HepG2 (cell line): ENCODE measurements at regions not wholly inside any gene's neighbourhood (a gene's known extent, or its start where the extent isn't known, plus 50 kb on each side); places are given as distances from the start of the nearest gene placed in this dataset.
A peak's percentile ranks its signal among the peaks of the same experiment; 100 is the strongest.

Source experiments
- ARID3A ChIP-seq: IDR thresholded peaks from 2 replicates; pipeline ENCODE4 v1.6.1; 2012; ENCODE audit warnings: low read depth, low read length, improper control_type of control experiment
- CEBPB ChIP-seq: IDR thresholded peaks from 2 replicates; pipeline ENCODE4 v1.6.1; 2011; ENCODE audit warnings: low read depth, low read length, improper control_type of control experiment, borderline replicate concordance
- ERF ChIP-seq: IDR thresholded peaks from 2 replicates; pipeline ENCODE4 v1.6.1; 2018; ENCODE audit warnings: missing biosample characterization, missing genetic modification reagents
- FOSL2 ChIP-seq: sonication (generic); formaldehyde crosslinking; IDR thresholded peaks from 2 replicates; pipeline ENCODE4 v1.4.0; 2020; ENCODE audit warnings: missing genetic modification reagents
- FOXP1 ChIP-seq, 2 experiments: fragments of 450-650 bp in 1 of 2; IDR thresholded peaks; 2 replicates each; pipeline ENCODE4 v1.6.1; 2017 to 2018; ENCODE audit warnings: antibody characterized with exemption in 1 of 2
- HIVEP1 ChIP-seq: sonication (generic); formaldehyde crosslinking; IDR thresholded peaks from 2 replicates; pipeline ENCODE4 v1.4.0; 2020; ENCODE audit warnings: mild to moderate bottlenecking, missing genetic modification reagents
- HOXA3 ChIP-seq: sonication (generic); formaldehyde crosslinking; IDR thresholded peaks from 2 replicates; pipeline ENCODE4 v1.5.0; 2020; ENCODE audit warnings: missing genetic modification reagents
- MED13 ChIP-seq: sonication (generic); formaldehyde crosslinking; IDR thresholded peaks from 2 replicates; pipeline ENCODE4 v1.5.0; 2020; ENCODE audit warnings: missing genetic modification reagents
- PAXIP1 ChIP-seq: sonication (generic); formaldehyde crosslinking; conservative IDR thresholded peaks from 2 replicates; pipeline ENCODE4 v1.4.0; 2020; ENCODE audit warnings: mild to moderate bottlenecking, missing genetic modification reagents, moderate library complexity
- PHF21A ChIP-seq: sonication (generic); formaldehyde crosslinking; IDR thresholded peaks from 2 replicates; pipeline ENCODE4 v1.5.0; 2020; ENCODE audit warnings: mild to moderate bottlenecking, missing genetic modification reagents
- PITX1 ChIP-seq: sonication (generic); formaldehyde crosslinking; IDR thresholded peaks from 2 replicates; pipeline ENCODE4 v1.5.1; 2020; ENCODE audit warnings: mild to moderate bottlenecking, missing genetic modification reagents
- TBX2 ChIP-seq: sonication (generic); formaldehyde crosslinking; IDR thresholded peaks from 2 replicates; pipeline ENCODE4 v1.5.0; 2020; ENCODE audit warnings: missing genetic modification reagents, mild to moderate bottlenecking, borderline replicate concordance
- TCF7 ChIP-seq: sonication (generic); IDR thresholded peaks from 2 replicates; pipeline ENCODE4 v1.6.1; 2016; ENCODE audit warnings: antibody characterized with exemption, low read depth
- WIZ ChIP-seq: sonication (generic); formaldehyde crosslinking; IDR thresholded peaks from 2 replicates; pipeline ENCODE4 v1.5.1; 2020; ENCODE audit warnings: mild to moderate bottlenecking, missing genetic modification reagents
- ZNF225 ChIP-seq: sonication (generic); formaldehyde crosslinking; IDR thresholded peaks from 2 replicates; pipeline ENCODE4 v1.4.0; 2020; ENCODE audit warnings: mild to moderate bottlenecking, missing genetic modification reagents
- ZNF317 ChIP-seq: sonication (generic); formaldehyde crosslinking; IDR thresholded peaks from 2 replicates; pipeline ENCODE4 v1.5.0; 2020; ENCODE audit warnings: mild to moderate bottlenecking, missing genetic modification reagents
- ZNF557 ChIP-seq: sonication (generic); formaldehyde crosslinking; IDR thresholded peaks from 2 replicates; pipeline ENCODE4 v1.4.0; 2020; ENCODE audit warnings: missing genetic modification reagents
- ZNF740 ChIP-seq: sonication (generic); formaldehyde crosslinking; IDR thresholded peaks from 2 replicates; pipeline ENCODE4 v1.4.0; 2020; ENCODE audit warnings: missing genetic modification reagents
- ZNF773 ChIP-seq: sonication (generic); formaldehyde crosslinking; IDR thresholded peaks from 2 replicates; pipeline ENCODE4 v1.4.0; 2020; ENCODE audit warnings: missing genetic modification reagents, borderline replicate concordance
- TF ChIP-seq, protein P1 (sequence below): sonication (generic); formaldehyde crosslinking; IDR thresholded peaks from 2 replicates; pipeline ENCODE4 v1.9.0; 2021; ENCODE audit warnings: missing genetic modification reagents, borderline replicate concordance

- TF ChIP-seq, protein P1, sequence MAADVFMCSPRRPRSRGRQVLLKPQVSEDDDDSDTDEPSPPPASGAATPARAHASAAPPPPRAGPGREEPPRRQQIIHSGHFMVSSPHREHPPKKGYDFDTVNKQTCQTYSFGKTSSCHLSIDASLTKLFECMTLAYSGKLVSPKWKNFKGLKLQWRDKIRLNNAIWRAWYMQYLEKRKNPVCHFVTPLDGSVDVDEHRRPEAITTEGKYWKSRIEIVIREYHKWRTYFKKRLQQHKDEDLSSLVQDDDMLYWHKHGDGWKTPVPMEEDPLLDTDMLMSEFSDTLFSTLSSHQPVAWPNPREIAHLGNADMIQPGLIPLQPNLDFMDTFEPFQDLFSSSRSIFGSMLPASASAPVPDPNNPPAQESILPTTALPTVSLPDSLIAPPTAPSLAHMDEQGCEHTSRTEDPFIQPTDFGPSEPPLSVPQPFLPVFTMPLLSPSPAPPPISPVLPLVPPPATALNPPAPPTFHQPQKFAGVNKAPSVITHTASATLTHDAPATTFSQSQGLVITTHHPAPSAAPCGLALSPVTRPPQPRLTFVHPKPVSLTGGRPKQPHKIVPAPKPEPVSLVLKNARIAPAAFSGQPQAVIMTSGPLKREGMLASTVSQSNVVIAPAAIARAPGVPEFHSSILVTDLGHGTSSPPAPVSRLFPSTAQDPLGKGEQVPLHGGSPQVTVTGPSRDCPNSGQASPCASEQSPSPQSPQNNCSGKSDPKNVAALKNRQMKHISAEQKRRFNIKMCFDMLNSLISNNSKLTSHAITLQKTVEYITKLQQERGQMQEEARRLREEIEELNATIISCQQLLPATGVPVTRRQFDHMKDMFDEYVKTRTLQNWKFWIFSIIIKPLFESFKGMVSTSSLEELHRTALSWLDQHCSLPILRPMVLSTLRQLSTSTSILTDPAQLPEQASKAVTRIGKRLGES (CRISPR knock-in tag), result no peak
- TF ChIP-seq PITX1 (CRISPR knock-in tag) (0 out of 2 replicates have a peak, but pooled peaks have one; percentile 23), ZNF317 (CRISPR knock-in tag) (peak; percentile 30; the same call in 1 of the 2 replicates), ARID3A (peak; percentile 33; the same call in 1 of the 2 replicates), ZNF557 (CRISPR knock-in tag) (no peak), ZNF740 (no peak), MED13 (CRISPR knock-in tag) (peak; percentile 82; the same call in 1 of the 2 replicates), FOXP1 (IDR thresholded peaks at IDR 0.05) (no peak), FOXP1 (CRISPR knock-in tag; IDR thresholded peaks at IDR 0.05) (peak; percentile 73; the same call in 1 of the 2 replicates), PHF21A (0 out of 2 replicates have a peak, but pooled peaks have one; percentile 36), ERF (CRISPR knock-in tag) (0 out of 2 replicates have a peak, but pooled peaks have one; percentile 28), CEBPB (no peak), HIVEP1 (CRISPR knock-in tag) (no peak), TBX2 (CRISPR knock-in tag) (peak; percentile 71), HOXA3 (CRISPR knock-in tag) (no peak), TCF7 (peak; percentile 90), FOSL2 (peak; percentile 69), PAXIP1 (CRISPR knock-in tag) (peak; percentile 84), ZNF225 (CRISPR knock-in tag) (no peak), WIZ (CRISPR knock-in tag) (no peak), ZNF773 (CRISPR knock-in tag) (no peak)
Observed at GRCh38 chr6:82084324-82084920, 163.1 kb downstream of the IBTK start (continued).
